Kasumi-1 (cell line): ENCODE measurements at regions not wholly inside any gene's neighbourhood (a gene's known extent, or its start where the extent isn't known, plus 50 kb on each side); places are given as distances from the start of the nearest gene placed in this dataset.

Experiments used
- DNase-seq, 2 experiments: peaks; one replicate each; lab custom pipeline; 2025; lab: John Stamatoyannopoulos, UW

DNA sequence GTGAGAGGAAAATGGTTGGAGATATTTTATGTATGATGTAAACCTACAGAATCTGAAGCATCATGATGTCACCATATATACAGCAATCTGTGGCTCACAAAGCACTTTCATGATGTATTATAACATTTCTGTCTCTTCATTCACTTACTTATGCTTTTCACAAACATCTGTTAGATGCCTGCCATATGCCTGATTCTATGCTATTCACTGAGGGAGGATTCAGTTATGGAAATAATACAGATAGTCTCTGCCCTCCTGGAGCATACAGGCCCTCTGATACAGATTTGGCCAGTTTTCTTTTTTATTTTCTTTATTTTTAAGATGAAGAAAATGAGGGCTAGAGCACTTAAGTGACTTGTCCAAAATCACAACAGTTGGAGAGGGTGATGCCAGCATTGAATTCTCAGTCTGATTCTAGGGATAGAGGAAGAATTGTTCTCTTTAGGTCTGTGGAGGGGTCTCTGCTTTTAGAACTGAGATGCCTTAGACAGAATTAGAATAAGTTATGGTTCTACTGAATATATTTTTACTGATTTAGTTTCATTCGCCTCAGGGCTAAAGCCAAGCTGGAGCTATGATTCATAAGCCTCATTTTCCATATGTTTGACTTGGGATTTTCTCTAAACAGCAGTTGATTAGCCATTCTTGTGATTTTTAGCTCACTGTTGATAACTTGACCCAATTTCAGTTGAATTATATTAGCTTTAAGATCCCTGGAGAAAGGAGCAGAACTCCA, 636.4 kb downstream of the PRELID2 start:
- no peak for DNase-seq

DNA sequence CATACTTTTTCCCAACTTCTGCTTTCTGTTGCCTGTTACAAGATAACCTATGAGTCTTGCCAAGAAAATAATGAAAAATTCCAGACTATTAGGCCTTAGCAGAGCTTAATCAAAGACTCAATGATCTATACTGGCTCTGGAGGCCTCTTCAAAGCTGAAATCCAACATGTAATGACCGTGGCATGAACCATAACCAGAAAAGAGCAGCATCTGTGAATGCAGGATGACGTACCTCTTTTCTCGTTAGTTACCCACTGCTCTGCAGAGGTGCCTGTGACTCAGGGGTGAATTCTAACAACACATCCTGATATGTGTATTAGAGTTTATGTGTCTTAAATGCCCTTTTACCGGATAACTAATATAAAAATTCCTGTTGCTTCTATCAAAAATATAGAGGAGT, 645.4 kb downstream of the PRELID2 start:
- DNase-seq = no peak

DNA sequence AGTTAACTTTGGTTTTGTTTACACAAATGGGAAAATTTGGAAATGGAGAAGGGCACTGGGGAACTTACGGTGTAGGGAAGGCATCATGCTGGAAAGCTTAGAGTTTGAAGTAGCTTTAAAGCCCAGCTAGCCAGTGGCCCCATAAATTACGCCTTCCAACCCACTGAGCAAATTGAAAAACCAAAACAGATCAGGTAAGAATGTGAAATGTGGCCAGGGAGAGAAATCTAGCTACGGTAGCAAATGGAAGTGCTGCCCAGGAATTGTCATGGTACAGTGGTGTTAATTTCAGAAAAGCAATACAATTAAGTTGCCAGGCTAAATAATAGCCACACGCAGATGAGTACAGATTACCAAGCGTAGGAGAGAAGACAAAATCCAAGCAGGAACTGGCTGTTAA, 654.8 kb downstream of the PRELID2 start:
- DNase-seq = no peak

DNA sequence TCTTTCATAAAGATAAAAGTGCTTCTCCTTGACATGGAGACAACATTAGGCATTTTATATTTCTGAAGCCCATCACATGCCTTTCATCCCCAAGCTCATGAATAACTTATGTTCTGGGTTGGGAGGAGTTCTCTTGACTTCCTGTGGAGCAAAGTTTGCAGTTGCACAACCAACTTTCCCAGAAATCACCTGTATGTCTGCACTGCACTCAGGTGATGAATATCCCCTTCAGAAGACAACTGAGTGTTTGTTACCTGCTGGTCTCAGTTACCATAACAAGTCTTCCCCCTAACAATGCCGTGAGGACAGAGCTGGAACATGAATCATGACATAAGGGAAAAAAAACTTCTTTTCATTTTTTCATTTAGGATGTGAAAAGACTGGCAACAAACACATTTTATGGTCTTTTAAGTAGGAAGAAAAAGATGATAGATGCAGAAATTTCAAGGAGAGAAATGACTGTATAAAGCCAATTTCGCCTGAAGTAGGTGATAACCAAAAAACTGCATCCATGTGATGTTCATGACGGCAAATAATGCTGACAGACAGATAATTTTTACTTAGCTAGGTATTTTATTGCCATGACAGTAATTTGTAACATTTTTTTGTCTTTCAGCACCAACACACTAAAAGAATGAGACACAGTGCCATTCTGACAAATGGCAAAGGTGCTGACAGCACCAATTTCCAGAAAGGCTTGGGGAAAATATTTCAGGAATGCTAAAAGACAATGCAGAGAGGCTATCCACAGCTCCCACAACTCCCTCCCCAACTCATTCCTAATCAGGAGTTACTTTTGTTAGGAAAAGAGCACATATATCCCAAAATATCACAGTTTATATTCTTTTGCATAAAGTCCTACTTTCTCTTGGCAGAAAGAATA, 656.3 kb downstream of the PRELID2 start:
- no peak for DNase-seq

DNA sequence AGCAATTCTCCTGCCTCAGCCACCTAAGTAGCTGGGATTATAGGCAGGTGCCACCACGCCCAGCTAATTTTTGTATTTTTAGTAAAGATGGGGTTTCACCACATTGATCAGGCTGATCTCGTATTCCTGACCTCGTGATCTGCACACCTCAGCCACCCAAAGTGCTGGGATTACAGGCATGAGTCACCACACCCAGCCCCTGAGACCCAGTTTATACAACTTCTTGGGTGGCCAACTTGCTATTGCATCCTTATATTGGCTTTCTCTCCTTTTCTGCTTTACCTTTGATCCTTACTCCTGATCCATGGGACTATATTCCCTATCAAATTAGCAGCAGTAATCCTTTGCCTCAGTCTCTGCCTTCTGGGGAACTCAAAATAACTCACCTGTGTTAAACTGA, 659.1 kb downstream of the PRELID2 start:
- no peak for DNase-seq

DNA sequence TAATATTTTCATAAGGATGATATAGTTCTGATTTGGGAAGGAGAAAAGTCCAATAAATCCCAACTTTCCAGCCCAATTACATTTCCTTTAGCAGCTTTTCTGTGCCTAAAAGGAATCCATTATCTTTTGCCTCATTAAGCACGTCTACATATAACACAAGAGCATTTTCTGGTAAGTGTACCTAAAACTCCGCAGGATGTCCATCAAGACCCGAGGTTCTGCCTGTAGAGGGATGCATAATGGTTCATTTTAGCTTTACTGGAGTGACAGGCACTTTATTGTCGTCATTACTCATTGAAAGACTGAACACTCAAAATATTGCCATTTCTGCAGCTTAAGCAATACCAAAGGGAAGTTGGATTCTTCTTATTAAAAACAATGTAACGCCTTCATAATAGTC, 669.0 kb downstream of the PRELID2 start:
- no peak for DNase-seq

DNA sequence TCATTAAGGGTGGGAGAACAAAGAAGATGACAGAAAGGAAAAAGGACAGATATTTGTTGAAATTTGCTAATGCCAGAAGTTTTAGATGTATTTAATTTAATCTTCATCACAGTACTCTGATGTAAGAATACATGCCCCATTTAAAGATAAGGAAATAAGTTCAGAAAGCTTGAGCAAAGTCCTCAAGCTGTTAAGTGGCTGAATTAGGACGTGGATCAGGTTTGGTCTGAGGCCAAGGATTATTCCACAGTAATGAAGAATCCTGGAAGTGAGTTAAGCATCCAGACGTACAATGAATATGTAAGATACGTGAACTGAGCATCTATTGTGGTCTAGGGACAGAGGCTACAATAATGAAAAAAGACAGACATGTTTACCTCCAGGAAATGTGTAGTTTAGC, 671.3 kb downstream of the PRELID2 start:
- no peak for DNase-seq

DNA sequence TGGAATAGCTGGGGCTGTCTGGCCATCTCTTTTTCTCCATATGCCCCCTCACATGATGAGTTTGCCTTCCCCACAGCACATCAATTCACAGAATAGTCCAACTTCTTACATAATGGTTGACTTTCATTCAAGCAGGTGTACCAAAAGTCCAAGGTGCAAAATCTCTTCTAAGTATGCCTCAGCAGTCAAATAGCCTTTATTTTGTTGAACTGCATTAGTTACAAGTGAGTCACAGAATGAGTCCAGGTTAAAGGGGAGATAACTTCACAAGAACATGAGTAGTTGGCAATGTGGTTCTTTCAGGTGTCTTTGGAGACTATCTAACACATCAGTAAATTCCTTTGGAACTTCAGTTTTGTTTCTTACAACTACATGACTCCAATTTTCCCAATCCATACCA, 672.5 kb downstream of the PRELID2 start:
- no peak for DNase-seq

DNA sequence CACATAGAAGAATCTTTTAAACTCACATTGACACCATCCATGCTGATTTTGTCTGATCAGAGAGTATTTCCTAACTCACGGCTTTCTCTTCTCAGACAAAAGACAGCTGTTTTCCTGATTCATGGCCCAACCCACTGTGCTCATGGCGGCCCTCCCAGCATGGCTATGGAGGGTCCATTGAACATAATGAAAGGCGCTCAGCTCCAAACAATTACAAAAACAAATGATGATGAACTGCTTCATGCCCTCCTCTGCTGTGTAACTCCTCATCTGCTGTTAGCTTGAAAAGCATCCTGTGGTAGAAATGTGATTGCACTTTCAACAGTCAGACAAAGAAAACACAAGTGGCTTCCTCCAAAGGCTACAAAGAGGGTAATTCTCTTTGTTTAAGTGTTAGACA, 673.8 kb downstream of the PRELID2 start:
- DNase-seq = no peak

DNA sequence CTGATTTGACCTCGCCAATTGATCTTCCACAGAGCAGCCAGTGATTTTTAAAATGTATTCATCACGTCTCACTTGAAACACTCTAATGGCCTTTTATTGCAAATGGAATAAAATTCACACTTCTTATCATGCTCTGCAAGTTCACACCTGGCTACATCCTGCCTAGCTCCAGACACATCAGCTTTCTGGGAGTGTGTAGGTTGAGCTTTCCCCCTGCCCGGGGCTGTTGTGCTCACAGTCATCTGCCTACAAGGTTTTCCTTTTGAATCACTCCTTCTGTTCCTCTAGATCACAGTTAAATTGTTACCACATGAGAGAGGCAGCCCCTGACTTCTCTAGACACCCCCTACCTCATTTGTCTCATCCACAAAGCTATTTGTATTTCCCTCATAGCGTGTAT, 674.5 kb downstream of the PRELID2 start:
- no peak for DNase-seq

DNA sequence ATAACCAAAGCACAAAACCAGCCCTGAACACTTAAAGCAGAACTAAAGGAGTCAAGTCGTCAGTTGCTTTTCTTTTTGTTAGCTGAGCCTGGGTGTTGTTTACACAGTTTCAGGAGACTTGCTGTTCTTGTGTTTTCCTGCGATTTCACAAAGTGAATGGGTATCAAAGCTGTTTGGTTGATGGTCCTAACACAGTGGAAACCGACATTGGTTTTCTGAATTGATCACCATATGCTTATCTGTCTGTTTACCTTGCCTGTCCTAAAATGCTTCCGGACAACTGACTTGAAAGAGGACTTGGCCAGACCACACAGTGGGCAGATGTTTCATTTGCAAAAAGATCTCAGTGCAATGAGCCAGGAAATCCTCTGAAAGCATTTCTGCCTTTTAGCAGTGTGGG, 676.4 kb downstream of the PRELID2 start:
- DNase-seq = no peak

DNA sequence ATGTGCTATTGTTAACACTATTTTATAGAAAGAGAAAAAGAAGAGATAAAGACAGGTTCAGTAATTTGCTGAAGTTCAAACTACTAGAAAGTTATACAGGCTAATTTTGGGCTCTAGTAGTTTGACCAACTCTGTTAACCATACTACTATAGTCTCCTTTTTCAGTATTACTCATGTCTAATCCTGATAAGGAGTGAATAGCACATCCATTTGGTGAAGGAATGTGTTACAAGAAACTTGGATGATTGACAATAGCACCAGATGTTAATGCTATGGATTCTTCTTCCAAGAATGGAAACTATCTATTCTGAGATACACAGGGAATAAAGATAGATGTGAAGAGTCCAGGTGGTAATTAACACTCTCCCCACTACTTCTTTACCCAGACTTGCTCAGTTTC, 677.3 kb downstream of the PRELID2 start:
- no peak for DNase-seq

DNA sequence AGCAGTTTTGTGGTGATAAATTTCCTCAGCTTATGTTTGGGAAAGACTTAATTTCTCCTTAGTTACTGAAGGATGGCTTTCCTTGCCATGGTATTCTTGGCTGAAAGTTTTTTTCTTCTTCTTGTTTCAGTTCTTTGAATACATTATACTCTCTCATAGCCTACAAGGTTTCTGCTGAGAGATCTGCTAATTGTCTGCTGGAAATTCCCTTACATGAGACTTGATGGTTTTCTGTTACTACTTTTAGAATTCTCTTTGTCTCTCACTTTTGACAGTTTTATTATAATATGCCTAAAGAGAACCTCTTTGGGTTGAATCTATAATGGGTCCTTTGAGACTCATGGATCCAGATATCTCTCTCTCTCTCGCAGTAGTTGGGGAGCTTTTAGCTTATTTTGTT, 693.6 kb downstream of the PRELID2 start:
- DNase-seq = no peak

DNA sequence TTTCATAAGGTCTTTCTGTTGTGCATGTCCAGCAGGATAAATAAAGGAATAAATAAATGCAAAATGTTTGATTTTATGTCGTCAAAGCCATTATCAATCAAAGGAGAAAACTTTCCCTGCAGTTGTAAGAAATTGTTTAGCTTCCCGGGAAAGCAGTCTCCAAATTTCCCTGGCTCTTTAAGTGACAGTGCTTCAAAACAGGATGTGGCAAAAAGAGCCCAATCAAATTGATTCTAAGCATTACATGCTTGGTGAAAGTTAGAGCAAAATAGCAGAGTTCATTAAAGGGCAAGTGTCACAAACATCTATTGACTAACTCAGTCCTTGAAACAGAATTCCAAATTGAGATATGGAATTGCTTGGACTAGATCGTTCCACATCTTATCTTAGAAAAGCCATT, 704.1 kb downstream of the PRELID2 start:
- DNase-seq = no peak

DNA sequence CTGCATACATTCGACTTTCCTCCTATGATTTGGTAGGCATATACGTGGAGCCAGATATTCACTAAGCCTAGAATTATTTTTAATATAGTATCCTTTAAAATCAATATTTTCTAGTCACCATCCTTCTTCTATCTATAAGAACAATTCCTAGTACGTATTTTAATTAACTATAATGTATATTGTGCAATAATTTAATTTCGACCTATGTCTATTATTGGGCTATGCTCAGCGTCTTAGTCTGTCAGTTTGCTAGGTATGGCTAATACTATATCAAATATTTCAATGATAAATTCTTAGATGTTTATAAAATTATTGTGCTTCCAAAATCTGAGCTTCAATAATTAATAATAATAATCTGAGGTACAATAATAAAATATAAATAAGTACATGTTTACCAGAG, 705.3 kb downstream of the PRELID2 start:
- DNase-seq = no peak

DNA sequence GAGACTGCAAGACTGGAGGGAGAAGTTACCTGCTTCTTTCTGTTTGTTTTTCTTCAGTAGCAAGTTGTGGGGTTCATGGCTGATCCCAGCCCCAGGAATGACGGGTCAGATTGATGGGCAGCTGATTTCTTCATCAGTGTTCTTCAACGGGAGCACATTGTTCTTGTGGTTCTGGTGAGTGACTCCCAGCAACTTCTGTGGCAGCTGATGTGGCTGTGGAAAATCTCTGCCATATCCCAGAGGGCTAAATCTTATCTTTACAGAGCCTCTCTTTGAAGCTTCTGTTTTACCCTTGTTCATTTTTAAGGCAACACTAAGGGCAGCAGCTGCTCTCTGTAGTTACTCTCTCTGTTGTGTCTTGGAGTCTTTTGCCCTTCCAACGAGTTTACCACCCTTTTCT, 710.3 kb downstream of the PRELID2 start:
- no peak for DNase-seq

DNA sequence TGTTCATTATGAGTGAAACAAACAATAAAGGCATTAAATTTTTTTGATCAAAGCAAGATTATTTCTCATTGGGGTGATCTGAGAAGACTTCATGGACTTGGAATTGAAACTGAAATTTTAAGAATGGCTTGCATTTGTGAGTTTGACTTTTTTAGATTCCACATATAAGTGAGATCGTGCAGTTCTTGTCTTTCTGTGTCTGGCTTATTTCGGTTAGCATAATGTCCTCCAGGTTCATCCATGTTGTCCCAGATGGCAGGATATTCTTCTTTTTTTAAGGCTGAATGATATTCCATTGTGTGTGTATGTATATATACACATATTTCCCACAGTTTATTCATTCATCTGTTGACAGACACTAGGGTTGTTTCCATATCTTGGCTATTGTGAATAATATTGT, 716.5 kb downstream of the PRELID2 start:
- DNase-seq = no peak

DNA sequence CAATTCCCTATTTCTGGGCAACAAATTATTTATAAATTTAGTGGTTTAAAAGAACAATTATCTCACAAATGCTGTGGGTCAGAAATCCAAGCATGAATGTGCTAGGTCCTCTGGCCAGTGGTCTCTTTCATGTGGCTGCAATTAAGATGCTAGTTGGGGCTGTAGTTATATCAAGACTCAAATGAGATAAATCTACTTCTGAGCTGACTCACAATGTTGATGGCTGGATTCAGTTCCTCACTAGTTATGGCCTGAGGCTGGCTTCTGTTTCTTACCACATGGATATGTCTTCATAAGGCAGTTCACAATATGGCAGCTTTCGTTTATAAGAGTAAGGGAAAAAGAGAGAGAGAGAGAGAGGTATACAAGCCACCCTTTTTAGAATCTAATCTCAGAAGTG, 717.0 kb downstream of the PRELID2 start:
- no peak for DNase-seq

DNA sequence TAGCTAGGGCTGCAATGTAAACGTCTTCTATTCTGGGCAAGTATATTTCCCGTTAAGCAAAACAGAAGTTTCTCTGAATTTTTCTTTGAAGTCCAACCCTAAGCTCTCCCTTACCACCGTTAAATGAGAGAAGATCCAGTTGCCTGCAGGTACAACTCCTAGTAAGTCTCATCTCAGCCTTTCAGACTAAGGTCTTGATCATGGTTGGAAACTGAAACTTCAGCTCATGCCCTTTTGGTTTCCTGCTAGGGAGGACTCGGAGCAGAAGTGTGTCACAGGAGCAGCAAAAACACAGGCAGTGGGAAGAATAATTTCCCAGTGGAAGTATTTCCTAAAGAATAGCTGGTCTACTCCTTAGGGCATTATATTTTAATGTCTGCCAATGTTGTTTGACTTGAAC, 717.9 kb downstream of the PRELID2 start:
- no peak for DNase-seq

DNA sequence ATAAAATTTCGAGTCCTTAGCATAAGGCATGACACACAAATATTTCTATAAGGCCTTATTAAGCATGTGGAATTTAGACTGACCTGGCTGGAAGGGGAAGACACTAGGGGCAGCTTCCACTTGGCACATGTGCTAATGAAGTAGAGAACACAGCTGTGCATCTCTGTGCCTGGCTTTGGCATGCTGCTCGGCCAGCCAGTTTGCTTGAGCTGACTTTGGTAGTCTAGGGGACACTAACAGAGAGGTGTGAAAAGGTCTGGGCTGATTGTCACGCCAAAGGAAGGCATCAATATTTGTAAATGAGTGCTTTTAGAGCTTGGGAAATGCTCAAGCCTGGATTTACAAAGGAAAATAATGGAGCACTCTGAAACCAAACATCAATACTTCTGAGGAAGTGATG, 723.7 kb downstream of the PRELID2 start:
- no peak for DNase-seq

DNA sequence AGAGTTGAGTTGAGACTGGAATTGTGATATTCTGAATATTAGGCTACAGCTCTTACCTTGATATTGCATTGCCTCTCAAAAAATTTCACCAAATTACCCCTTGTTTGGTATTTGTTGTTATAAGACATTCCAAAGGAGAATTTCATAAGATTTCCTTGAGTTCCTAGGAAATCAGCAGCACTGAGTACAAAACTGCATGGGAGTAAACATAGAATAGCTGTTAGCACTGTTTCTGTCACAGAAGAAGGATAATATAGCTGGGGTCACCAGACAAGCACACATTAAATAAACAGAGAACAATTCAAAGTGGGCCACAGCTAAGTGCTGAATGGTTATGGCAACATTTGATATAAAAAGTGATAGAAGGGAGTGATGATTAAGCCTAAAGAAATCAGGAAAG, 724.3 kb downstream of the PRELID2 start:
- no peak for DNase-seq

DNA sequence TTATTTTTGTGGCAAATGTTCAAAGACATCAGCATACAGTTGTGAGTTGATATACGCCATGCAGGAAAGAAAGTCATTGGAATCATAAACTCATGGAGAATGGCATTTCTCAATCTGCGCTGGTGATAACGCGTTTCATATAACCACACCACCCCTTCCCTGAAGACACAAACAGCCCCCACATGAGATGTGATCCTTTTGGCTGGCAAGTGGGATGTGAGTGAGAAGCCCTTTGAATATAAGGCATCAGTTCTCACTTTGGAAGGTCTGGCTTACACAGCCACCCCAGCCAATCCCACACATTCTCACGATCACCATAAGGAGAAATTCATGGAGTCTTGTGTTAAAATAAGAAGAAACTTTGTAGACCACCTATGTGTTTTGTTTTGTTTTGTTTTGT, 725.0 kb downstream of the PRELID2 start:
- no peak for DNase-seq

DNA sequence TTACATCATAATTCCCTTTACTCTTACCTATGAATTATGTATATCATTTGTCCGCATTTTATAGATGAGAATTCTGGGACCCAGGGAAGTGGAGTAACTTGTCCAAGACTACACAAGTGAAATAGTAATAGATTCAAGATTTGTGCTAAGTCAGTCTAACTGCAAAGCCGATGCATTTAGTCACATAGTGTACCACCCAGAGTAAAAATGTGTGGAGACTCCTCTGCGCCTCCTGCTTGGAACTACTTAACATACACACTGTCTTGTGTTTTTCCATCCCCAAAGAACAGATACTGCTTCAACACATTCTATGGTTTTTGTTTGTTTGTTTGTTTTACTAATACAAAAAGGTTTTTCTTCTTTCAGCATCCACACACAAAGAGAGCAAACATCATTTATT, 729.8 kb downstream of the PRELID2 start:
- no peak for DNase-seq

DNA sequence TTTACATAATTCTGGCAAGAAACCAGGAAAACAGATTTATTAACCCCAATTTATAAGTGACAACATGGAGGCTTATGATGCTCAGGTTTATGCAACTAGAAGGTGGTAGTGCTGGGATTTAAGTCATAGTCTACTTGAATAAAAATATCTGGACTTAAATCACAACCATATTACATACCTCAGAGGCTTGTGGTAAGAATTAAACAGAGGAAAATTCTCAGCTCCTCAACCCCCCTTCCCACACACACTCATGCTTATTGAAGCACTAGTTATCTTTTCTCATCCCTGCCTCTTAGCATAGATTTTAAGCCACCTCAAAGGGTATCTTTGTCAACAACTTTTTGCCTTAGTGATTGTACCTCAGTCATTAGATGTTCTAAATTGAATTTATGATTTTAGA, 731.0 kb downstream of the PRELID2 start:
- DNase-seq = no peak
